ENCODE measurements at regions not wholly inside any gene's neighbourhood (a gene's known extent, or its start where the extent isn't known, plus 50 kb on each side); places are given as distances from the start of the nearest gene placed in this dataset.
A peak's percentile ranks its signal among the peaks of the same experiment; 100 is the strongest.

GRCh38 chr3:181929501-181929900 is 217.8 kb downstream of the SOX2 start:
- H3K27me3 ChIP-seq (ENCODE audit: insufficient read depth, poor library complexity, severe bottlenecking): no peaks in the 10 kb centered on the region
- DNase-seq (ENCODE audit: low spot score) (no peak), ATAC-seq (ENCODE audit: low read depth) (no peak)
- no peak overlapping the region for H3K27ac ChIP-seq (ENCODE audit: poor library complexity, severe bottlenecking)
- no peak for TF ChIP-seq CTCF (IDR thresholded peaks at IDR 0.05; ENCODE audit: poor library complexity, severe bottlenecking)
- no peak overlapping the region for H3K4me3 ChIP-seq (ENCODE audit: severe bottlenecking)
- H3K4me1 ChIP-seq (ENCODE audit: insufficient read depth, poor library complexity, severe bottlenecking): no peaks in the 10 kb centered on the region
- H3K36me3 ChIP-seq (ENCODE audit: low read depth): no peaks in the 10 kb centered on the region
- H3K9me3 ChIP-seq (ENCODE audit: severe bottlenecking): no peaks in the 10 kb centered on the region

- TF ChIP-seq CTCF (IDR thresholded peaks at IDR 0.05; ENCODE audit: poor library complexity, severe bottlenecking): no peak
- Histone ChIP-seq H3K9me3 (ENCODE audit: severe bottlenecking) (no peaks in the 10 kb centered on the region), H3K36me3 (ENCODE audit: low read depth) (no peaks in the 10 kb centered on the region), H3K4me1 (ENCODE audit: insufficient read depth, poor library complexity, severe bottlenecking) (no peaks in the 10 kb centered on the region), H3K27ac (ENCODE audit: poor library complexity, severe bottlenecking) (no peak overlapping the region), H3K4me3 (ENCODE audit: severe bottlenecking) (no peak overlapping the region), H3K27me3 (ENCODE audit: insufficient read depth, poor library complexity, severe bottlenecking) (no peaks in the 10 kb centered on the region)
- DNase-seq (ENCODE audit: low spot score) (no peak), ATAC-seq (ENCODE audit: low read depth) (no peak)
Observed at GRCh38 chr3:181930105-181930504, 218.4 kb downstream of the SOX2 start.

- Histone ChIP-seq H3K36me3 (ENCODE audit: low read depth) (no peaks in the 10 kb centered on the region), H3K27ac (ENCODE audit: poor library complexity, severe bottlenecking) (no peak overlapping the region), H3K27me3 (ENCODE audit: insufficient read depth, poor library complexity, severe bottlenecking) (no peaks in the 10 kb centered on the region), H3K4me3 (ENCODE audit: severe bottlenecking) (no peak overlapping the region), H3K9me3 (ENCODE audit: severe bottlenecking) (no peaks in the 10 kb centered on the region), H3K4me1 (ENCODE audit: insufficient read depth, poor library complexity, severe bottlenecking) (no peaks in the 10 kb centered on the region)
- TF ChIP-seq CTCF (IDR thresholded peaks at IDR 0.05; ENCODE audit: poor library complexity, severe bottlenecking): no peak
- ATAC-seq (ENCODE audit: low read depth) (no peak), DNase-seq (ENCODE audit: low spot score) (no peak)
Observed at GRCh38 chr3:181932039-181932438, 220.3 kb downstream of the SOX2 start.

- Histone ChIP-seq H3K9me3 (ENCODE audit: severe bottlenecking) (no peaks in the 10 kb centered on the region), H3K36me3 (ENCODE audit: low read depth) (no peaks in the 10 kb centered on the region), H3K27me3 (ENCODE audit: insufficient read depth, poor library complexity, severe bottlenecking) (no peaks in the 10 kb centered on the region), H3K27ac (ENCODE audit: poor library complexity, severe bottlenecking) (no peak overlapping the region), H3K4me3 (ENCODE audit: severe bottlenecking) (no peak overlapping the region), H3K4me1 (ENCODE audit: insufficient read depth, poor library complexity, severe bottlenecking) (no peaks in the 10 kb centered on the region)
- no peak for DNase-seq (ENCODE audit: low spot score)
- ATAC-seq (ENCODE audit: low read depth): no peak
- no peak for TF ChIP-seq CTCF (IDR thresholded peaks at IDR 0.05; ENCODE audit: poor library complexity, severe bottlenecking)
Observed at GRCh38 chr3:181933052-181933618, 221.4 kb downstream of the SOX2 start.

- no peak for DNase-seq (ENCODE audit: low spot score)
- Histone ChIP-seq H3K27me3 (ENCODE audit: insufficient read depth, poor library complexity, severe bottlenecking) (no peaks in the 10 kb centered on the region), H3K9me3 (ENCODE audit: severe bottlenecking) (no peaks in the 10 kb centered on the region), H3K36me3 (ENCODE audit: low read depth) (no peaks in the 10 kb centered on the region), H3K27ac (ENCODE audit: poor library complexity, severe bottlenecking) (no peak overlapping the region), H3K4me3 (ENCODE audit: severe bottlenecking) (no peak overlapping the region), H3K4me1 (ENCODE audit: insufficient read depth, poor library complexity, severe bottlenecking) (no peaks in the 10 kb centered on the region)
- TF ChIP-seq CTCF (IDR thresholded peaks at IDR 0.05; ENCODE audit: poor library complexity, severe bottlenecking): peak; percentile 38
- ATAC-seq (ENCODE audit: low read depth): no peak
Observed at GRCh38 chr3:181935915-181936314, 224.2 kb downstream of the SOX2 start.

Measured in RWPE2 (cell line).